ENCODE measurements at regions not wholly inside any gene's neighbourhood (a gene's known extent, or its start where the extent isn't known, plus 50 kb on each side); places are given as distances from the start of the nearest gene placed in this dataset.

- no peak for TF ChIP-seq CTCF (IDR thresholded peaks at IDR 0.05 in 8 of 11, conservative IDR thresholded peaks at IDR 0.05 in 3 of 11)
- H3K4me1 ChIP-seq: no peaks in the 10 kb centered on the region
- peaks cover 0 to 17% (median 0%) of the 10 kb centered on the region in 8 donors for H3K9me3 ChIP-seq
- DNase-seq: no peak
- WGBS, 5 donors: 36 to 52% (median 37%) methylated on average over 2 of the region's 2 CpGs
- no peak overlapping the region for H3K27ac ChIP-seq
- no peaks in the 10 kb centered on the region for H3K27me3 ChIP-seq (replicated peaks in 1 of 7)
- no peaks in the 10 kb centered on the region for H3K36me3 ChIP-seq
- H3K4me3 ChIP-seq: no peak overlapping the region
- intact Hi-C loops (cut with DNase I; ENCODE audit: low total_unique reads): no loop called here
Observed at GRCh38 chr3:118380576-118380975, 654.1 kb downstream of the IGSF11 start.

- Histone ChIP-seq H3K27ac (no peak overlapping the region), H3K9me3 (no peaks in the 10 kb centered on the region), H3K4me1 (no peaks in the 10 kb centered on the region), H3K4me3 (no peak overlapping the region), H3K27me3 (replicated peaks in 1 of 7) (no peaks in the 10 kb centered on the region), H3K36me3 (no peaks in the 10 kb centered on the region)
- intact Hi-C loops (cut with DNase I; ENCODE audit: low total_unique reads): no loop called here
- WGBS, 5 donors: 16 to 32% (median 25%) methylated on average over 1 of the region's 1 CpG
- no peak for TF ChIP-seq POLR2AphosphoS5 (IDR thresholded peaks at IDR 0.05)
- no peak for TF ChIP-seq CTCF (IDR thresholded peaks at IDR 0.05 in 8 of 11, conservative IDR thresholded peaks at IDR 0.05 in 3 of 11)
- TF ChIP-seq POLR2A (IDR thresholded peaks at IDR 0.05): no peak
- DNase-seq: no peak
Observed at GRCh38 chr3:118396491-118396890, 638.2 kb downstream of the IGSF11 start.

- Histone ChIP-seq H3K36me3 (no peaks in the 10 kb centered on the region), H3K9me3 (no peaks in the 10 kb centered on the region), H3K4me1 (no peaks in the 10 kb centered on the region), H3K27me3 (replicated peaks in 1 of 7) (no peaks in the 10 kb centered on the region), H3K27ac (no peak overlapping the region), H3K4me3 (no peak overlapping the region)
- WGBS, 5 donors: 54 to 80% (median 64%) methylated on average over 2 of the region's 2 CpGs
- DNase-seq: no peak
- TF ChIP-seq POLR2A (IDR thresholded peaks at IDR 0.05) (no peak), CTCF (IDR thresholded peaks at IDR 0.05 in 8 of 11, conservative IDR thresholded peaks at IDR 0.05 in 3 of 11) (no peak), POLR2AphosphoS5 (IDR thresholded peaks at IDR 0.05) (no peak)
- intact Hi-C loops (cut with DNase I; ENCODE audit: low total_unique reads): no loop called here
Observed at GRCh38 chr3:118400086-118400485, 634.6 kb downstream of the IGSF11 start.

GRCh38 chr3:118400886-118401285 is 633.8 kb downstream of the IGSF11 start:
- H3K4me1 ChIP-seq: no peaks in the 10 kb centered on the region
- WGBS, 5 donors: 39 to 72% (median 57%) methylated on average over 1 of the region's 1 CpG
- H3K9me3 ChIP-seq: no peaks in the 10 kb centered on the region
- no peak overlapping the region for H3K4me3 ChIP-seq
- intact Hi-C loops (cut with DNase I; ENCODE audit: low total_unique reads): no loop called here
- no peaks in the 10 kb centered on the region for H3K27me3 ChIP-seq (replicated peaks in 1 of 7)
- H3K36me3 ChIP-seq: no peaks in the 10 kb centered on the region
- no peak for DNase-seq
- TF ChIP-seq POLR2A (IDR thresholded peaks at IDR 0.05): no peak
- TF ChIP-seq POLR2AphosphoS5 (IDR thresholded peaks at IDR 0.05): no peak
- no peak for TF ChIP-seq CTCF (IDR thresholded peaks at IDR 0.05 in 8 of 11, conservative IDR thresholded peaks at IDR 0.05 in 3 of 11)
- H3K27ac ChIP-seq: no peak overlapping the region

Data from spleen (tissue), 11 donors.